Endothelial cell (in vitro differentiated cells): ENCODE measurements at regions not wholly inside any gene's neighbourhood (a gene's known extent, or its start where the extent isn't known, plus 50 kb on each side); places are given as distances from the start of the nearest gene placed in this dataset.

Experiments
- DNase-seq: peaks from one replicate; pipeline ENCODE4 v3.0.0; 2021; ENCODE audit warnings: low spot score
- H3K27ac Mint-ChIP-seq: one replicate; pipeline ENCODE4 v1.8.0; 2021; ENCODE audit warnings: mixed read lengths, inconsistent platforms; ENCODE audit not compliant: unreplicated experiment
- H3K27me3 Mint-ChIP-seq: one replicate; pipeline ENCODE4 v1.8.0; 2021; ENCODE audit warnings: mild to moderate bottlenecking, moderate library complexity, mixed read lengths, inconsistent platforms; ENCODE audit not compliant: unreplicated experiment
- H3K36me3 Mint-ChIP-seq: one replicate; pipeline ENCODE4 v1.8.0; 2021; ENCODE audit warnings: mild to moderate bottlenecking, low read depth, mixed read lengths, inconsistent platforms; ENCODE audit not compliant: unreplicated experiment
- H3K4me1 Mint-ChIP-seq: one replicate; pipeline ENCODE4 v1.8.0; 2021; ENCODE audit warnings: mild to moderate bottlenecking, mixed read lengths, inconsistent platforms; ENCODE audit not compliant: unreplicated experiment
- H3K4me3 Mint-ChIP-seq: one replicate; pipeline ENCODE4 v1.8.0; 2021; ENCODE audit warnings: mild to moderate bottlenecking, mixed read lengths, inconsistent platforms; ENCODE audit not compliant: unreplicated experiment
- H3K9me3 Mint-ChIP-seq: one replicate; pipeline ENCODE4 v1.8.0; 2021; ENCODE audit warnings: mixed read lengths, inconsistent platforms; ENCODE audit not compliant: unreplicated experiment
- CTCF ChIP-seq: fragments of 200-600 bp; sonication (generic); IDR thresholded peaks from one replicate; pipeline ENCODE4 v1.5.0; 2021; ENCODE audit warnings: antibody characterized with exemption; ENCODE audit not compliant: unreplicated experiment

GRCh38 chr7:115754226-115754625, 276.3 kb downstream of the TFEC start:
- no peak for TF ChIP-seq CTCF
- H3K27me3 Mint-ChIP-seq, result no peaks in the 10 kb centered on the region
- no peak overlapping the region for H3K4me3 Mint-ChIP-seq
- H3K9me3 Mint-ChIP-seq, result no peaks in the 10 kb centered on the region
- DNase-seq, result no peak
- H3K4me1 Mint-ChIP-seq, result no peaks in the 10 kb centered on the region
- H3K36me3 Mint-ChIP-seq, result no peaks in the 10 kb centered on the region
- no peak overlapping the region for H3K27ac Mint-ChIP-seq

GRCh38 chr7:115749924-115750323, 280.6 kb downstream of the TFEC start:
- no peaks in the 10 kb centered on the region for H3K36me3 Mint-ChIP-seq
- no peak for TF ChIP-seq CTCF

GRCh38 chr7:115748123-115748738, 282.3 kb downstream of the TFEC start:
- Mint-ChIP-seq H3K36me3 (no peaks in the 10 kb centered on the region), H3K4me3 (no peak overlapping the region), H3K27ac (no peak overlapping the region), H3K27me3 (no peaks in the 10 kb centered on the region), H3K9me3 (no peaks in the 10 kb centered on the region), H3K4me1 (no peaks in the 10 kb centered on the region)
- no peak for TF ChIP-seq CTCF
- peak; percentile 8 for DNase-seq

More at GRCh38 chr7:115749924-115750323, 280.6 kb downstream of the TFEC start:
- Mint-ChIP-seq H3K4me1 (no peaks in the 10 kb centered on the region), H3K27ac (no peak overlapping the region), H3K9me3 (no peaks in the 10 kb centered on the region), H3K4me3 (no peak overlapping the region), H3K27me3 (no peaks in the 10 kb centered on the region)
- no peak for DNase-seq

GRCh38 chr7:115747174-115747573, 283.4 kb downstream of the TFEC start:
- Mint-ChIP-seq H3K4me1 (no peaks in the 10 kb centered on the region), H3K27ac (no peak overlapping the region), H3K4me3 (no peak overlapping the region), H3K36me3 (no peaks in the 10 kb centered on the region), H3K27me3 (no peaks in the 10 kb centered on the region), H3K9me3 (no peaks in the 10 kb centered on the region)
- no peak for TF ChIP-seq CTCF
- DNase-seq, result no peak

- no peaks in the 10 kb centered on the region for H3K4me1 Mint-ChIP-seq
- TF ChIP-seq CTCF, result no peak
- no peak for DNase-seq
- H3K4me3 Mint-ChIP-seq, result no peak overlapping the region
- no peaks in the 10 kb centered on the region for H3K9me3 Mint-ChIP-seq
- H3K36me3 Mint-ChIP-seq, result no peaks in the 10 kb centered on the region
- no peak overlapping the region for H3K27ac Mint-ChIP-seq
- no peaks in the 10 kb centered on the region for H3K27me3 Mint-ChIP-seq
Measured at GRCh38 chr7:115740043-115740442, 290.5 kb downstream of the TFEC start.
